HepG2 (cell line): ENCODE measurements at regions not wholly inside any gene's neighbourhood (a gene's known extent, or its start where the extent isn't known, plus 50 kb on each side); places are given as distances from the start of the nearest gene placed in this dataset.

Experiments used
- AKAP8 ChIP-seq: sonication (generic); formaldehyde crosslinking; IDR thresholded peaks from 2 replicates; pipeline ENCODE4 v1.5.1; 2020; ENCODE audit warnings: mild to moderate bottlenecking, missing genetic modification reagents
- BHLHE40 ChIP-seq: IDR thresholded peaks from 2 replicates; pipeline ENCODE4 v1.6.1; 2011; ENCODE audit warnings: low read length, improper control_type of control experiment
- ZNF253 ChIP-seq: sonication (generic); formaldehyde crosslinking; IDR thresholded peaks from 2 replicates; pipeline ENCODE4 v1.8.0; 2022; ENCODE audit warnings: mild to moderate bottlenecking, missing genetic modification reagents, borderline replicate concordance
- TF ChIP-seq, protein P1 (sequence below): sonication (generic); formaldehyde crosslinking; conservative IDR thresholded peaks from 2 replicates; pipeline ENCODE4 v1.8.1; 2023; ENCODE audit warnings: missing genetic modification reagents

DNA sequence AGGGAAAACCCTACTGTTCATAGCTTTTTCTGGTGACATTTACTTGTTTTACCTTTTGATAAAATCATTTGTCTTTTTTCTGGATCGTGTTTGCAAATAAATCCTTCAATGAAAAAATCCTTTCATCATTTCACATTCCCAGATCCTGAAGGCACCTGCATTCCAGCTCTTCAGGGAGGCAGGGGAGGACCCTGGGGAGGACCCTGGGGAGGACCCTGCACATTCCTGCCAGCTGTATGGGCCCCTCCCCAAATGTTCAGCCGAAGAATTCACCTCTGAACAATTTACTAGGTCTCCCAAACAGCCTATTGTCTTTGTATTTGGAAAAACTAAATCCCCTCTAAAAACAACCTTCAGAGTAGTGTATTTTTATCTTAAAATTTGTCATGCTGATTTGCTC is 558.4 kb upstream of the ID2 start:
- TF ChIP-seq, protein P1, sequence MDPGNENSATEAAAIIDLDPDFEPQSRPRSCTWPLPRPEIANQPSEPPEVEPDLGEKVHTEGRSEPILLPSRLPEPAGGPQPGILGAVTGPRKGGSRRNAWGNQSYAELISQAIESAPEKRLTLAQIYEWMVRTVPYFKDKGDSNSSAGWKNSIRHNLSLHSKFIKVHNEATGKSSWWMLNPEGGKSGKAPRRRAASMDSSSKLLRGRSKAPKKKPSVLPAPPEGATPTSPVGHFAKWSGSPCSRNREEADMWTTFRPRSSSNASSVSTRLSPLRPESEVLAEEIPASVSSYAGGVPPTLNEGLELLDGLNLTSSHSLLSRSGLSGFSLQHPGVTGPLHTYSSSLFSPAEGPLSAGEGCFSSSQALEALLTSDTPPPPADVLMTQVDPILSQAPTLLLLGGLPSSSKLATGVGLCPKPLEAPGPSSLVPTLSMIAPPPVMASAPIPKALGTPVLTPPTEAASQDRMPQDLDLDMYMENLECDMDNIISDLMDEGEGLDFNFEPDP (CRISPR knock-in tag), result no peak
- TF ChIP-seq ZNF253 (CRISPR knock-in tag), result no peak
- no peak for TF ChIP-seq BHLHE40
- TF ChIP-seq AKAP8 (CRISPR knock-in tag), result no peak
